Sigmoid colon (tissue), 4 donors: ENCODE measurements at regions not wholly inside any gene's neighbourhood (a gene's known extent, or its start where the extent isn't known, plus 50 kb on each side); places are given as distances from the start of the nearest gene placed in this dataset.

Experiments used
- CTCF ChIP-seq, 4 experiments: fragments of 450-650 bp in 3 of 4; fragments of 200-600 bp in 1 of 4; IDR thresholded peaks; one replicate each; pipeline ENCODE4 v1.5.1; 2016 to 2019; ENCODE audit warnings: antibody characterized with exemption in 4 of 4, mild to moderate bottlenecking in 3 of 4, moderate library complexity in 2 of 4
- EP300 ChIP-seq, 4 donors: sonication (generic); formaldehyde crosslinking; IDR thresholded peaks; one replicate each; pipeline ENCODE4 v1.6.1; 2017; ENCODE audit warnings: antibody characterized with exemption in 4 of 4

- TF ChIP-seq CTCF (IDR thresholded peaks at IDR 0.05) (no peak), EP300 (IDR thresholded peaks at IDR 0.05) (no peak)
Measured at GRCh38 chr14:57046175-57046574, 222.5 kb downstream of the EXOC5 start.
